ENCODE measurements at regions not wholly inside any gene's neighbourhood (a gene's known extent, or its start where the extent isn't known, plus 50 kb on each side); places are given as distances from the start of the nearest gene placed in this dataset.

- peak; percentile 29 for DNase-seq
Observed at GRCh38 chr2:158732573-158733429, 62.3 kb upstream of the DAPL1 start.

GRCh38 chr2:158733430-158733755 is 61.7 kb upstream of the DAPL1 start:
- no peak for DNase-seq

- DNase-seq, result no peak
Observed at GRCh38 chr2:158734442-158734841, 60.7 kb upstream of the DAPL1 start.

GRCh38 chr2:158735822-158736580 is 59.1 kb upstream of the DAPL1 start:
- no peak for DNase-seq

GRCh38 chr2:158738363-158738762 is 56.8 kb upstream of the DAPL1 start:
- DNase-seq, result no peak

- no peak for DNase-seq
Observed at GRCh38 chr2:158740127-158740526, 55.0 kb upstream of the DAPL1 start.

- no peak for DNase-seq
Observed at GRCh38 chr2:158740621-158741020, 54.5 kb upstream of the DAPL1 start.

- no peak for DNase-seq
Observed at GRCh38 chr2:158741625-158742024, 53.5 kb upstream of the DAPL1 start.

GRCh38 chr2:158742536-158742935 is 52.6 kb upstream of the DAPL1 start:
- DNase-seq, result no peak

- no peak for DNase-seq
Observed at GRCh38 chr2:158743466-158743865, 51.7 kb upstream of the DAPL1 start.

GRCh38 chr2:158743879-158744278 is 51.2 kb upstream of the DAPL1 start:
- no peak for DNase-seq

GRCh38 chr2:158745067-158745865 is 49.9 kb upstream of the DAPL1 start:
- DNase-seq, result peak; percentile 85

All from NCI-H526 treated with DMSO at 0.1 percent for 48 hours (cell line).